GM10266 (cell line): ENCODE measurements at regions not wholly inside any gene's neighbourhood (a gene's known extent, or its start where the extent isn't known, plus 50 kb on each side); places are given as distances from the start of the nearest gene placed in this dataset.

Source experiments
- DNase-seq: peaks from one replicate; pipeline ENCODE4 v3.0.0; 2012; ENCODE audit errors: extremely low spot score
- CTCF ChIP-seq: IDR thresholded peaks from 2 replicates; pipeline ENCODE4 v1.5.1; 2012; ENCODE audit warnings: mild to moderate bottlenecking, low read depth; ENCODE audit not compliant: control insufficient read depth, insufficient read depth; ENCODE audit errors: missing control alignments

- no peak for TF ChIP-seq CTCF
- DNase-seq: no peak
Measured at GRCh38 chr11:134518616-134519389, 106.8 kb upstream of the B3GAT1 start.

GRCh38 chr11:134517621-134518293, 105.7 kb upstream of the B3GAT1 start:
- no peak for DNase-seq
- TF ChIP-seq CTCF: no peak

GRCh38 chr11:134517115-134517514, 105.1 kb upstream of the B3GAT1 start:
- no peak for TF ChIP-seq CTCF
- DNase-seq: no peak

GRCh38 chr11:134516529-134516928, 104.5 kb upstream of the B3GAT1 start:
- DNase-seq: no peak

GRCh38 chr11:134515081-134515960, 103.3 kb upstream of the B3GAT1 start:
- no peak for DNase-seq
- no peak for TF ChIP-seq CTCF

More at GRCh38 chr11:134516529-134516928, 104.5 kb upstream of the B3GAT1 start:
- no peak for TF ChIP-seq CTCF

- no peak for TF ChIP-seq CTCF
- no peak for DNase-seq
Measured at GRCh38 chr11:134514354-134514951, 102.4 kb upstream of the B3GAT1 start.
